ENCODE measurements at regions not wholly inside any gene's neighbourhood (a gene's known extent, or its start where the extent isn't known, plus 50 kb on each side); places are given as distances from the start of the nearest gene placed in this dataset.

- H3K4me3 ChIP-seq (ENCODE audit: low read depth, low read length), result no peak overlapping the region
- no peak for FAIRE-seq
- no peaks in the 10 kb centered on the region for H3K36me3 ChIP-seq (ENCODE audit: control insufficient read depth, insufficient read depth, low read length)
- no peak for TF ChIP-seq CTCF (IDR thresholded peaks at IDR 0.05; ENCODE audit: insufficient read depth, low read length, severe bottlenecking)
- H3K27me3 ChIP-seq (ENCODE audit: control insufficient read depth, insufficient read depth, low read length), result no peaks in the 10 kb centered on the region
- no peak for DNase-seq (ENCODE audit: low read depth)
Observed at GRCh38 chr3:177473184-177473583, 275.9 kb upstream of the TBL1XR1 start.

- DNase-seq (ENCODE audit: low read depth) (no peak), FAIRE-seq (no peak)
- Histone ChIP-seq H3K27me3 (ENCODE audit: control insufficient read depth, insufficient read depth, low read length) (no peaks in the 10 kb centered on the region), H3K4me3 (ENCODE audit: low read depth, low read length) (no peak overlapping the region), H3K36me3 (ENCODE audit: control insufficient read depth, insufficient read depth, low read length) (no peaks in the 10 kb centered on the region)
- TF ChIP-seq CTCF (IDR thresholded peaks at IDR 0.05; ENCODE audit: insufficient read depth, low read length, severe bottlenecking), result no peak
Observed at GRCh38 chr3:177473903-177474302, 276.6 kb upstream of the TBL1XR1 start.

- no peak for FAIRE-seq
Observed at GRCh38 chr3:177474652-177475355, 277.5 kb upstream of the TBL1XR1 start.

GRCh38 chr3:177475356-177475665 is 278.0 kb upstream of the TBL1XR1 start:
- Histone ChIP-seq H3K4me3 (ENCODE audit: low read depth, low read length) (no peak overlapping the region), H3K36me3 (ENCODE audit: control insufficient read depth, insufficient read depth, low read length) (no peaks in the 10 kb centered on the region), H3K27me3 (ENCODE audit: control insufficient read depth, insufficient read depth, low read length) (no peaks in the 10 kb centered on the region)
- no peak for TF ChIP-seq CTCF (IDR thresholded peaks at IDR 0.05; ENCODE audit: insufficient read depth, low read length, severe bottlenecking)
- FAIRE-seq, result no peak
- no peak for DNase-seq (ENCODE audit: low read depth)

More at GRCh38 chr3:177474652-177475355, 277.5 kb upstream of the TBL1XR1 start:
- Histone ChIP-seq H3K4me3 (ENCODE audit: low read depth, low read length) (no peak overlapping the region), H3K36me3 (ENCODE audit: control insufficient read depth, insufficient read depth, low read length) (no peaks in the 10 kb centered on the region), H3K27me3 (ENCODE audit: control insufficient read depth, insufficient read depth, low read length) (no peaks in the 10 kb centered on the region)
- no peak for TF ChIP-seq CTCF (IDR thresholded peaks at IDR 0.05; ENCODE audit: insufficient read depth, low read length, severe bottlenecking)
- DNase-seq (ENCODE audit: low read depth), result no peak

GRCh38 chr3:177476495-177476894 is 279.2 kb upstream of the TBL1XR1 start:
- H3K4me3 ChIP-seq (ENCODE audit: low read depth, low read length), result no peak overlapping the region
- no peaks in the 10 kb centered on the region for H3K36me3 ChIP-seq (ENCODE audit: control insufficient read depth, insufficient read depth, low read length)
- TF ChIP-seq CTCF (IDR thresholded peaks at IDR 0.05; ENCODE audit: insufficient read depth, low read length, severe bottlenecking), result no peak
- FAIRE-seq, result no peak
- H3K27me3 ChIP-seq (ENCODE audit: control insufficient read depth, insufficient read depth, low read length), result no peaks in the 10 kb centered on the region
- DNase-seq (ENCODE audit: low read depth), result no peak

GRCh38 chr3:177476921-177477435 is 279.7 kb upstream of the TBL1XR1 start:
- Histone ChIP-seq H3K27me3 (ENCODE audit: control insufficient read depth, insufficient read depth, low read length) (no peaks in the 10 kb centered on the region), H3K4me3 (ENCODE audit: low read depth, low read length) (no peak overlapping the region), H3K36me3 (ENCODE audit: control insufficient read depth, insufficient read depth, low read length) (no peaks in the 10 kb centered on the region)
- FAIRE-seq (no peak), DNase-seq (ENCODE audit: low read depth) (peak; percentile 70)
- TF ChIP-seq CTCF (IDR thresholded peaks at IDR 0.05; ENCODE audit: insufficient read depth, low read length, severe bottlenecking), result no peak
